GM18861 (cell line): ENCODE measurements at regions not wholly inside any gene's neighbourhood (a gene's known extent, or its start where the extent isn't known, plus 50 kb on each side); places are given as distances from the start of the nearest gene placed in this dataset.
"Not testable (repeated sequence)": the region's sequence is repeated elsewhere in the genome, so short reads cannot be mapped to it uniquely, and the experiment has no call there.

ENCODE experiments used
- ATAC-seq: cut with Tn5 transposase; IDR thresholded peaks from one replicate; pipeline ENCODE4 v1.9.1; 2021; ENCODE audit not compliant: unreplicated experiment

- ATAC-seq = no peak
Measured at GRCh38 chr6:78492351-78493017, 374.9 kb upstream of the IRAK1BP1 start.

- ATAC-seq = no peak
Measured at GRCh38 chr6:78500299-78501089, 366.9 kb upstream of the IRAK1BP1 start.

GRCh38 chr6:78502386-78502887, 364.9 kb upstream of the IRAK1BP1 start:
- ATAC-seq = no peak

- no peak for ATAC-seq
Measured at GRCh38 chr6:78505178-78505577, 362.2 kb upstream of the IRAK1BP1 start.

- ATAC-seq = no peak
Measured at GRCh38 chr6:78511009-78511408, 356.3 kb upstream of the IRAK1BP1 start.

GRCh38 chr6:78513856-78514255, 353.5 kb upstream of the IRAK1BP1 start:
- no peak for ATAC-seq

- ATAC-seq = no peak
Measured at GRCh38 chr6:78515271-78515670, 352.1 kb upstream of the IRAK1BP1 start.

- no peak for ATAC-seq
Measured at GRCh38 chr6:78517399-78517798, 350.0 kb upstream of the IRAK1BP1 start.

GRCh38 chr6:78523622-78524021, 343.7 kb upstream of the IRAK1BP1 start:
- ATAC-seq = no peak

- no peak for ATAC-seq
Measured at GRCh38 chr6:78525976-78526375, 341.4 kb upstream of the IRAK1BP1 start.

GRCh38 chr6:78526432-78526831, 340.9 kb upstream of the IRAK1BP1 start:
- ATAC-seq = no peak

- ATAC-seq = no peak
Measured at GRCh38 chr6:78528926-78529325, 338.4 kb upstream of the IRAK1BP1 start.

- no peak for ATAC-seq
Measured at GRCh38 chr6:78530208-78530607, 337.1 kb upstream of the IRAK1BP1 start.

- no peak for ATAC-seq
Measured at GRCh38 chr6:78533426-78533825, 333.9 kb upstream of the IRAK1BP1 start.

GRCh38 chr6:78533876-78534275, 333.5 kb upstream of the IRAK1BP1 start:
- no peak for ATAC-seq

- no peak for ATAC-seq
Measured at GRCh38 chr6:78538002-78538401, 329.3 kb upstream of the IRAK1BP1 start.

GRCh38 chr6:78547636-78548035, 319.7 kb upstream of the IRAK1BP1 start:
- ATAC-seq = not testable (repeated sequence)

GRCh38 chr6:78551361-78551760, 316.0 kb upstream of the IRAK1BP1 start:
- ATAC-seq = no peak

GRCh38 chr6:78552435-78552834, 314.9 kb upstream of the IRAK1BP1 start:
- ATAC-seq = no peak

- no peak for ATAC-seq
Measured at GRCh38 chr6:78554341-78554740, 313.0 kb upstream of the IRAK1BP1 start.

GRCh38 chr6:78559056-78559455, 308.3 kb upstream of the IRAK1BP1 start:
- ATAC-seq = no peak

GRCh38 chr6:78561015-78561414, 306.3 kb upstream of the IRAK1BP1 start:
- no peak for ATAC-seq
